GM12878 (cell line): ENCODE measurements at regions not wholly inside any gene's neighbourhood (a gene's known extent, or its start where the extent isn't known, plus 50 kb on each side); places are given as distances from the start of the nearest gene placed in this dataset.

Source experiments
- ATAC-seq: fragments of 200-7000 bp; cut with Tn5 transposase; 3 replicates; pipeline ENCODE4 v1.9.1; 2020; ENCODE audit warnings: mild to moderate bottlenecking, moderate library complexity
- BruUV-seq: library from RNA; stranded (reverse); fragments of 400-500 nt; replicated peaks from 2 replicates; lab custom pipeline; 2021; lab: Mats Ljungman, UMichigan
- CTCF ChIA-PET: fragments of 300-600 bp; sonication (Branson Sonifier 250); formaldehyde crosslinking; extraction: SDS; loops from one replicate; lab custom pipeline; 2021; ENCODE audit warnings: inconsistent platforms; lab: Yijun Ruan, JAX
- POLR2A ChIA-PET: fragments of 350-600 bp; formaldehyde crosslinking; extraction: SDS; loops from one replicate; lab custom pipeline; 2021; ENCODE audit warnings: inconsistent platforms; lab: Charles Lee
- RAD21 ChIA-PET: fragments of 300-600 bp; sonication (Branson Sonifier 250); formaldehyde crosslinking; loops from one replicate; lab custom pipeline; 2023; ENCODE audit warnings: antibody characterized with exemption; ENCODE audit not compliant: unreplicated experiment; lab: Charles Lee
- SMC1A ChIA-PET: fragments of 300-600 bp; sonication (Branson Sonifier 250); formaldehyde crosslinking; loops from one replicate; lab custom pipeline; 2023; ENCODE audit not compliant: unreplicated experiment, uncharacterized antibody; lab: Charles Lee
- DNase-seq: peaks from one replicate; pipeline ENCODE4 v3.0.0-alpha.2; 2011; ENCODE audit warnings: low read depth, low spot score
- FAIRE-seq: peaks from 3 replicates; lab custom pipeline; 2011; peaks lifted over from hg19 to GRCh38; lab: Jason Lieb, UNC
- H2AFZ ChIP-seq: 2 replicates; pipeline ENCODE4 v1.6.0; 2011; ENCODE audit warnings: low read depth, low read length, control low read depth; ENCODE audit not compliant: control insufficient read depth
- H3K27ac ChIP-seq: 2 replicates; pipeline ENCODE4 v1.5.1; 2011; ENCODE audit warnings: control low read depth; ENCODE audit not compliant: control insufficient read depth, insufficient read depth
- H3K27me3 ChIP-seq, 2 experiments: replicated peaks in 1 of 2; 2 replicates each; pipeline versions ENCODE4 v1.6.0 to v1.6.1; 2011; ENCODE audit warnings: low read length in 1 of 2; ENCODE audit not compliant: control insufficient read depth in 2 of 2, insufficient read depth in 2 of 2
- H3K36me3 ChIP-seq, 2 experiments: 2 replicates each; pipeline ENCODE4 v1.5.1; 2011; ENCODE audit warnings: low read length in 1 of 2; ENCODE audit not compliant: control insufficient read depth in 2 of 2, insufficient read depth in 2 of 2
- H3K4me1 ChIP-seq: 2 replicates; pipeline ENCODE4 v1.6.1; 2011; ENCODE audit warnings: mild to moderate bottlenecking, low read length, moderate library complexity, mixed read lengths; ENCODE audit not compliant: control insufficient read depth, insufficient read depth
- H3K4me2 ChIP-seq: 2 replicates; pipeline ENCODE4 v1.6.0; 2011; ENCODE audit warnings: control low read depth; ENCODE audit not compliant: control insufficient read depth, insufficient read depth
- H3K4me3 ChIP-seq: fragments of 200-600 bp; sonication (generic); 2 replicates; pipeline ENCODE4 v1.5.1; 2016
- H3K79me2 ChIP-seq: 2 replicates; pipeline ENCODE4 v1.6.0; 2011; ENCODE audit warnings: low read length; ENCODE audit not compliant: control insufficient read depth, insufficient read depth
- H3K9ac ChIP-seq: 2 replicates; pipeline ENCODE4 v1.8.0; 2011; ENCODE audit warnings: low read length, control low read depth, mixed read lengths; ENCODE audit not compliant: control insufficient read depth, insufficient read depth
- H3K9me3 ChIP-seq: replicated peaks from 3 replicates; pipeline ENCODE4 v1.5.1; 2011; ENCODE audit warnings: mild to moderate bottlenecking, low read length; ENCODE audit not compliant: control insufficient read depth, insufficient read depth
- H4K20me1 ChIP-seq: 2 replicates; pipeline ENCODE4 v1.6.0; 2011; ENCODE audit not compliant: control insufficient read depth, insufficient read depth
- NFYA ChIP-seq: IDR thresholded peaks from 2 replicates; pipeline ENCODE4 v1.6.1; 2011; ENCODE audit warnings: low read depth, mild to moderate bottlenecking, low read length, improper control_type of control experiment, borderline replicate concordance
- NFYB ChIP-seq: IDR thresholded peaks from 2 replicates; pipeline ENCODE4 v1.6.1; 2011; ENCODE audit warnings: low read depth, mild to moderate bottlenecking, low read length, improper control_type of control experiment, moderate library complexity; ENCODE audit not compliant: insufficient read depth
- POLR2A ChIP-seq: IDR thresholded peaks from 2 replicates; pipeline ENCODE4 v1.6.1; 2011; ENCODE audit warnings: low read depth, mild to moderate bottlenecking, low read length
- POLR2AphosphoS5 ChIP-seq: IDR thresholded peaks from 2 replicates; pipeline ENCODE4 v1.6.1; 2011; ENCODE audit warnings: mild to moderate bottlenecking, low read length, inconsistent platforms
- SP1 ChIP-seq: IDR thresholded peaks from one replicate; pipeline ENCODE4 v1.6.1; 2011; ENCODE audit warnings: low read depth, low read length
- SREBF2 ChIP-seq: IDR thresholded peaks from 2 replicates; pipeline ENCODE4 v1.6.1; 2012; ENCODE audit warnings: mild to moderate bottlenecking, low read length
- YBX1 ChIP-seq: fragments of 450-650 bp; IDR thresholded peaks from 2 replicates; pipeline ENCODE4 v1.6.1; 2016; ENCODE audit warnings: antibody characterized with exemption
- ZBED1 ChIP-seq: IDR thresholded peaks from 2 replicates; pipeline ENCODE4 v1.6.1; 2016; ENCODE audit warnings: borderline replicate concordance
- WGBS: methylation state at CpG from one replicate; pipeline ENCODE4 v1.1.6; 2016; ENCODE audit warnings: low lambda C conversion rate; ENCODE audit not compliant: insufficient replicate concordance, insufficient coverage; ENCODE audit errors: missing lambda C conversion rate; 5-methylcytosine and 5-hydroxymethylcytosine counted together
- in situ Hi-C: fragments of 300-500 bp; cut with MboI; formaldehyde crosslinking; loops from 9 replicates; pipeline ENCODE4 v1.14.3; 2018; ENCODE audit warnings: mixed read lengths
- intact Hi-C: fragments of 100-400 bp; cut with micrococcal nuclease; formaldehyde crosslinking; loops from one replicate; pipeline ENCODE4 v1.14.2; 2022; ENCODE audit not compliant: unreplicated experiment
- TF ChIP-seq, protein P1 (sequence below): fragments of 450-650 bp; conservative IDR thresholded peaks from 2 replicates; pipeline ENCODE4 v1.6.1; 2017; ENCODE audit warnings: mild to moderate bottlenecking, moderate library complexity
- TF ChIP-seq, protein P2 (sequence below): IDR thresholded peaks from 2 replicates; pipeline ENCODE4 v1.6.1; 2011; ENCODE audit warnings: mild to moderate bottlenecking, low read depth, low read length, moderate library complexity; ENCODE audit not compliant: insufficient replicate concordance

DNA sequence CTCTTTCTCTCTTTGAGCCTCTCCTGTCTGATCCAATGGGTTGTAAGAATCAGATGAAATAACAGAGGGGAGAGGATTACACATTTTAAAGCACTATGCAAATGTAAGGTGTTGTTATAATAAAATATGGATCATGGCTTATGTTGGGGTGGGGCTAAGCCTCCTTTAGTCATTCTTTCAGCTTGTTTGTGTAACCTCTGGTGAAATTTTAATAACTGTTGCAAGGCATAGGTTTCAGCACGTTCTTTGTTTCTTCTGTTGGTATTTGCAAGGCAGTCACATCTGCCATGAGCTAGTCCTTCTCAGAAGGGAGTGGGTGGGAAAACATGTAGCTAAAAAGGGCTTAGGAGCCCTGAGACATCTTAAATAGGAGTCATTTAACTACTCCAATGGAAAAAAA, 74.8 kb upstream of the FRMD6 start:
- POLR2A ChIA-PET = no interaction called here

More for the DNA sequence above, 74.8 kb upstream of the FRMD6 start:
- Histone ChIP-seq H3K79me2 (no peaks in the 10 kb centered on the region), H2AFZ (no peak overlapping the region), H3K4me2 (no peak overlapping the region), H3K4me1 (no peaks in the 10 kb centered on the region), H3K9ac (no peak overlapping the region), H4K20me1 (no peaks in the 10 kb centered on the region), H3K36me3 (no peaks in the 10 kb centered on the region), H3K9me3 (no peaks in the 10 kb centered on the region), H3K4me3 (no peak overlapping the region), H3K27ac (no peak overlapping the region), H3K27me3 (no peaks in the 10 kb centered on the region)
- DNase-seq = no peak
- ChIA-PET SMC1A (no interaction called here), RAD21 (interaction anchor here (0.6 kb wide), 1 partner anchor 75 kb away, joined by 3 read pairs; the partner anchor contains the start of gene FRMD6), CTCF (no interaction called here)
- no peak for TF ChIP-seq SP1
- no peak for TF ChIP-seq SREBF2
- no peak for TF ChIP-seq NFYA
- TF ChIP-seq POLR2A = no peak
- TF ChIP-seq YBX1 = no peak
- TF ChIP-seq, protein P1, sequence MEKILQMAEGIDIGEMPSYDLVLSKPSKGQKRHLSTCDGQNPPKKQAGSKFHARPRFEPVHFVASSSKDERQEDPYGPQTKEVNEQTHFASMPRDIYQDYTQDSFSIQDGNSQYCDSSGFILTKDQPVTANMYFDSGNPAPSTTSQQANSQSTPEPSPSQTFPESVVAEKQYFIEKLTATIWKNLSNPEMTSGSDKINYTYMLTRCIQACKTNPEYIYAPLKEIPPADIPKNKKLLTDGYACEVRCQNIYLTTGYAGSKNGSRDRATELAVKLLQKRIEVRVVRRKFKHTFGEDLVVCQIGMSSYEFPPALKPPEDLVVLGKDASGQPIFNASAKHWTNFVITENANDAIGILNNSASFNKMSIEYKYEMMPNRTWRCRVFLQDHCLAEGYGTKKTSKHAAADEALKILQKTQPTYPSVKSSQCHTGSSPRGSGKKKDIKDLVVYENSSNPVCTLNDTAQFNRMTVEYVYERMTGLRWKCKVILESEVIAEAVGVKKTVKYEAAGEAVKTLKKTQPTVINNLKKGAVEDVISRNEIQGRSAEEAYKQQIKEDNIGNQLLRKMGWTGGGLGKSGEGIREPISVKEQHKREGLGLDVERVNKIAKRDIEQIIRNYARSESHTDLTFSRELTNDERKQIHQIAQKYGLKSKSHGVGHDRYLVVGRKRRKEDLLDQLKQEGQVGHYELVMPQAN = no peak
- no peak for TF ChIP-seq ZBED1
- TF ChIP-seq, protein P2, sequence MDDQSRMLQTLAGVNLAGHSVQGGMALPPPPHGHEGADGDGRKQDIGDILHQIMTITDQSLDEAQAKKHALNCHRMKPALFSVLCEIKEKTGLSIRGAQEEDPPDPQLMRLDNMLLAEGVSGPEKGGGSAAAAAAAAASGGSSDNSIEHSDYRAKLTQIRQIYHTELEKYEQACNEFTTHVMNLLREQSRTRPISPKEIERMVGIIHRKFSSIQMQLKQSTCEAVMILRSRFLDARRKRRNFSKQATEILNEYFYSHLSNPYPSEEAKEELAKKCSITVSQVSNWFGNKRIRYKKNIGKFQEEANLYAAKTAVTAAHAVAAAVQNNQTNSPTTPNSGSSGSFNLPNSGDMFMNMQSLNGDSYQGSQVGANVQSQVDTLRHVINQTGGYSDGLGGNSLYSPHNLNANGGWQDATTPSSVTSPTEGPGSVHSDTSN = no peak
- no peak for TF ChIP-seq NFYB
- no peak for TF ChIP-seq POLR2AphosphoS5
- intact Hi-C loops (no loop called here), in situ Hi-C loops (no loop called here)
- no TSS peak for BruUV-seq
- WGBS = 0% methylated on average over 1 of the region's 1 CpG
- FAIRE-seq = no peak
- no peak for ATAC-seq
